Esophagus squamous epithelium (tissue), 5 donors: ENCODE measurements at regions not wholly inside any gene's neighbourhood (a gene's known extent, or its start where the extent isn't known, plus 50 kb on each side); places are given as distances from the start of the nearest gene placed in this dataset.

Experiments
- DNase-seq: peaks from one replicate; lab custom pipeline; 2025; lab: John Stamatoyannopoulos, UW
- H3K27ac ChIP-seq, 4 donors: fragments of 200-600 bp; sonication (generic); one replicate each; pipeline ENCODE4 v1.5.1; 2016 to 2019; ENCODE audit warnings: mild to moderate bottlenecking in 1 of 4
- H3K27me3 ChIP-seq, 4 donors: fragments of 200-600 bp; sonication (generic); 1 replicate in 3 of 4; 2 replicates in 1 of 4; pipeline versions ENCODE4 v1.5.1 to v1.6.0; 2017 to 2021; ENCODE audit warnings: antibody characterized with exemption in 1 of 4
- H3K36me3 ChIP-seq, 3 donors: fragments of 200-600 bp; sonication (generic); one replicate each; pipeline ENCODE4 v1.5.1; 2016 to 2019
- H3K4me1 ChIP-seq, 3 donors: fragments of 200-600 bp; sonication (generic); one replicate each; pipeline ENCODE4 v1.5.1; 2017 to 2019
- H3K4me3 ChIP-seq, 4 donors: fragments of 200-600 bp; sonication (generic); 1 replicate in 3 of 4; 2 replicates in 1 of 4; pipeline ENCODE4 v1.5.1; 2016 to 2019; ENCODE audit warnings: mild to moderate bottlenecking in 2 of 4, moderate library complexity in 1 of 4
- H3K9me3 ChIP-seq, 3 donors: fragments of 200-600 bp; sonication (generic); one replicate each; pipeline ENCODE4 v1.5.1; 2016 to 2019
- POLR2A ChIP-seq, 4 donors: fragments of 450-650 bp; IDR thresholded peaks; one replicate each; pipeline ENCODE4 v1.6.1; 2017; ENCODE audit warnings: antibody characterized with exemption in 4 of 4, mild to moderate bottlenecking in 4 of 4, moderate library complexity in 3 of 4
- WGBS, 2 donors: methylation state at CpG; one replicate each; pipeline ENCODE4 v1.1.5; 2018; 5-methylcytosine and 5-hydroxymethylcytosine counted together
- intact Hi-C: fragments of 100-400 bp; cut with DNase I; formaldehyde crosslinking; loops from one replicate; pipeline ENCODE4 v1.15.0; 2022
- TF ChIP-seq, protein P1 (sequence below), 6 experiments: fragments of 450-650 bp in 4 of 6; fragments of 200-600 bp in 2 of 6; sonication (generic) in 2 of 6; IDR thresholded peaks; one replicate each; pipeline ENCODE4 v1.5.1; 2016 to 2019; ENCODE audit warnings: antibody characterized with exemption in 6 of 6, mild to moderate bottlenecking in 4 of 6, moderate library complexity in 4 of 6
- donor health status: DM: yes; HTN: yes; CAD: no.

- no peak overlapping the region for H3K4me3 ChIP-seq
- no peaks in the 10 kb centered on the region for H3K36me3 ChIP-seq
- TF ChIP-seq, protein P1, sequence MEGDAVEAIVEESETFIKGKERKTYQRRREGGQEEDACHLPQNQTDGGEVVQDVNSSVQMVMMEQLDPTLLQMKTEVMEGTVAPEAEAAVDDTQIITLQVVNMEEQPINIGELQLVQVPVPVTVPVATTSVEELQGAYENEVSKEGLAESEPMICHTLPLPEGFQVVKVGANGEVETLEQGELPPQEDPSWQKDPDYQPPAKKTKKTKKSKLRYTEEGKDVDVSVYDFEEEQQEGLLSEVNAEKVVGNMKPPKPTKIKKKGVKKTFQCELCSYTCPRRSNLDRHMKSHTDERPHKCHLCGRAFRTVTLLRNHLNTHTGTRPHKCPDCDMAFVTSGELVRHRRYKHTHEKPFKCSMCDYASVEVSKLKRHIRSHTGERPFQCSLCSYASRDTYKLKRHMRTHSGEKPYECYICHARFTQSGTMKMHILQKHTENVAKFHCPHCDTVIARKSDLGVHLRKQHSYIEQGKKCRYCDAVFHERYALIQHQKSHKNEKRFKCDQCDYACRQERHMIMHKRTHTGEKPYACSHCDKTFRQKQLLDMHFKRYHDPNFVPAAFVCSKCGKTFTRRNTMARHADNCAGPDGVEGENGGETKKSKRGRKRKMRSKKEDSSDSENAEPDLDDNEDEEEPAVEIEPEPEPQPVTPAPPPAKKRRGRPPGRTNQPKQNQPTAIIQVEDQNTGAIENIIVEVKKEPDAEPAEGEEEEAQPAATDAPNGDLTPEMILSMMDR (IDR thresholded peaks at IDR 0.05), result no peak
- no peak for TF ChIP-seq POLR2A (IDR thresholded peaks at IDR 0.05)
- intact Hi-C loops, result no loop called here
- H3K27ac ChIP-seq, result peak overlapping the region; percentile 2 to 60 (median 32)
- H3K9me3 ChIP-seq, result no peaks in the 10 kb centered on the region
- DNase-seq, result no peak
- peaks cover 0 to 12% (median 0%) of the 10 kb centered on the region in 4 donors for H3K27me3 ChIP-seq
- peaks cover 36 to 72% (median 37%) of the 10 kb centered on the region in 3 donors for H3K4me1 ChIP-seq
- WGBS, 2 donors, result 44 to 73% methylated on average over 9 to 10 of the region's 10 CpGs
These were observed 259.5 kb downstream of the UACA start for GRCh38 chr15:70503798-70504298.

DNA sequence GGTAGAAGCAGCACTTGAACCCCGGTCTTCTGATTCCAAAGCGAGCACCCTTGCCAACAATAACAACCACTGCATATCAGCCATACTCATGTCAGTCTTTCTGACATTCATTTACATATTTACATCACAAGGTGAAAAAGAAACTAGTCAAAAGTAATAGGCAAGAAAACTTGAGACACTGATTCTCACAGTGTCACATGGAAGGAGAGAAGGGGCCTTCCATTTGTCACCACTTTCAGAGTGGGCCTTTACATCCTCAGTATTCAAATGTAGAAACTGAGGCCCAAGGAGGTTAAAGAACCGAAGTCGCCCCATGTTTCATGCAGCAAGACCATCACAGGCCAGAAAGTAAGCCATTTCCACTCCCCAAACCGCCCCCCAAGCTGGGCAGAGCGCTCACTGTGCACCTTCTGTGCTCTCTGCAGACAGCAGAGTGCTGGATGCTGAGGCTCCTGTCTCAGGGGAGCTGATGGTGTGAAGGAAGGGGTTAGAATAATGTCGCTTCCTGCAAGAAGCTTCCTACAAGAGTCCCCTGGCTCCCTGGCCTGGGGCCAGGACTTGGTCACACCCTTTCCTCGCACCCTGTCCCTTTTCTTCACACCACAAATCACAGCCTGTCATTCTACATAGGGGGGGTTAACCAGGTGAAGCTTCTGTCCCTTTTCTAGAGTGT is 260.1 kb downstream of the UACA start:
- no peaks in the 10 kb centered on the region for H3K36me3 ChIP-seq
- H3K9me3 ChIP-seq, result no peaks in the 10 kb centered on the region
- H3K27me3 ChIP-seq, result peaks cover 0 to 12% (median 0%) of the 10 kb centered on the region in 4 donors
- intact Hi-C loops, result no loop called here
- H3K4me3 ChIP-seq, result no peak overlapping the region
- TF ChIP-seq, protein P1 (IDR thresholded peaks at IDR 0.05), result no peak
- TF ChIP-seq POLR2A (IDR thresholded peaks at IDR 0.05), result no peak
- H3K27ac ChIP-seq, result no peak overlapping the region
- 81 to 82% methylated on average over 8 of the region's 8 CpGs for whole genome bisulfite sequencing, 2 donors
- peaks cover 30 to 72% (median 32%) of the 10 kb centered on the region in 3 donors for H3K4me1 ChIP-seq
- DNase-seq, result no peak

GRCh38 chr15:70502529-70502928 is 260.8 kb downstream of the UACA start:
- DNase-seq, result no peak
- H3K27me3 ChIP-seq, result peaks cover 0 to 12% (median 0%) of the 10 kb centered on the region in 4 donors
- H3K4me1 ChIP-seq, result peaks cover 26 to 72% (median 31%) of the 10 kb centered on the region in 3 donors
- intact Hi-C loops, result no loop called here
- no peak overlapping the region for H3K4me3 ChIP-seq
- no peak for TF ChIP-seq POLR2A (IDR thresholded peaks at IDR 0.05)
- TF ChIP-seq, protein P1 (IDR thresholded peaks at IDR 0.05), result no peak
- no peak overlapping the region for H3K27ac ChIP-seq
- no peaks in the 10 kb centered on the region for H3K36me3 ChIP-seq
- no peaks in the 10 kb centered on the region for H3K9me3 ChIP-seq
- WGBS, 2 donors, result 95 to 96% methylated on average over 8 to 10 of the region's 10 CpGs

- peaks cover 26 to 70% (median 31%) of the 10 kb centered on the region in 3 donors for H3K4me1 ChIP-seq
- TF ChIP-seq POLR2A (IDR thresholded peaks at IDR 0.05), result no peak
- TF ChIP-seq, protein P1 (IDR thresholded peaks at IDR 0.05), result no peak
- no peaks in the 10 kb centered on the region for H3K9me3 ChIP-seq
- peaks cover 0 to 12% (median 0%) of the 10 kb centered on the region in 4 donors for H3K27me3 ChIP-seq
- DNase-seq, result no peak
- H3K36me3 ChIP-seq, result no peaks in the 10 kb centered on the region
- no peak overlapping the region for H3K4me3 ChIP-seq
- WGBS, 2 donors, result 63 to 100% methylated on average over 1 of the region's 4 CpGs
- H3K27ac ChIP-seq, result no peak overlapping the region
- intact Hi-C loops, result no loop called here
These were observed 261.5 kb downstream of the UACA start for GRCh38 chr15:70501849-70502248.

DNA sequence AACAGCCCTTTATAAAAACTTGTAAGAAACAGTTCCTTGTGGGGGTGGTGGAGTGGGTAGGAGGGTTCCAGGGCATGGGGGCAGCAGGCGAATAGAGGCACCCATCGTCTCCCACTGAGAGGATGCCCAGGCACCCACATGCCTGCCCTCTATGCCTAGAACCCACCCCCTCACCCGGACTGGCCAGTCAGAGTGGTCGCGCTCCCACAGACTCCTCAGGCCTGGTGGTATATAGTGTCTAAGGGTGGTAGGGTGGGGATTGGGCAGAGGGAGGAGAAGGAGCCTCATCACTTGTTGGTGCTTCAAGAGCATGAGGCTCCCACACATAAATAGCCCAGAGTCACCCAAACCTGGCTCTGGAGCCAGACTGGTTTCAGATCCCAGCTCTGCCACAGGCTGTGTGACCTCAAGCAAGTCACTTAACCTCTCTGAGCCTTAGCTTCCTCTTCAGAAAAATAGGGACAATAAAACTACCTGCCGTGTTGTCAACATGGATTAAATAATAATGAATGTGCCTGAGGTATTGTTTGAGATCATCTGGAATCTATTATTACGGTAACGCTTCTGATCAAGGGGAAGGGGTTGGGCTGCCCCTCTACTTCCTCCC is 262.1 kb downstream of the UACA start:
- no peak overlapping the region for H3K27ac ChIP-seq
- H3K9me3 ChIP-seq, result no peaks in the 10 kb centered on the region
- TF ChIP-seq, protein P1 (IDR thresholded peaks at IDR 0.05), result no peak
- TF ChIP-seq POLR2A (IDR thresholded peaks at IDR 0.05), result no peak
- no peak for DNase-seq
- H3K36me3 ChIP-seq, result no peaks in the 10 kb centered on the region
- peaks cover 0 to 12% (median 0%) of the 10 kb centered on the region in 4 donors for H3K27me3 ChIP-seq
- WGBS, 2 donors, result 76 to 88% methylated on average over 5 to 8 of the region's 8 CpGs
- intact Hi-C loops, result no loop called here
- H3K4me3 ChIP-seq, result no peak overlapping the region
- H3K4me1 ChIP-seq, result peaks cover 30 to 68% (median 30%) of the 10 kb centered on the region in 3 donors
